OCI-LY7 (cell line): ENCODE measurements at regions not wholly inside any gene's neighbourhood (a gene's known extent, or its start where the extent isn't known, plus 50 kb on each side); places are given as distances from the start of the nearest gene placed in this dataset.

Experiments used
- CTCF ChIP-seq: fragments of 200-600 bp; sonication (generic); conservative IDR thresholded peaks from 2 replicates; pipeline ENCODE4 v1.5.1; 2014; ENCODE audit warnings: mild to moderate bottlenecking, antibody characterized with exemption, low read length, moderate library complexity, mixed read lengths
- EZH2phosphoT487 ChIP-seq: fragments of 200-600 bp; sonication (generic); IDR thresholded peaks from 2 replicates; pipeline ENCODE4 v1.6.1; 2018; ENCODE audit warnings: low read depth, borderline replicate concordance, mild to moderate bottlenecking, mixed run types, antibody characterized with exemption, low read length, moderate library complexity, mixed read lengths

- TF ChIP-seq CTCF (no peak), EZH2phosphoT487 (no peak)
These were observed 263.0 kb upstream of the TOPAZ1 start for GRCh38 chr3:43978708-43979107.
